HCT116 (cell line): ENCODE measurements at regions not wholly inside any gene's neighbourhood (a gene's known extent, or its start where the extent isn't known, plus 50 kb on each side); places are given as distances from the start of the nearest gene placed in this dataset.

Experiments used
- ATAC-seq: fragments of 200-7000 bp; cut with Tn5 transposase; 2 replicates; pipeline ENCODE4 v1.9.1; 2020; ENCODE audit warnings: mild to moderate bottlenecking, moderate library complexity
- BruUV-seq: library from RNA; stranded (reverse); fragments of 400-500 nt; replicated peaks from 2 replicates; lab custom pipeline; 2021; lab: Mats Ljungman, UMichigan
- CTCF ChIA-PET: fragments of 300-600 bp; sonication (Branson Sonifier 250); formaldehyde crosslinking; loops from one replicate; lab custom pipeline; 2021; ENCODE audit warnings: antibody characterized with exemption; lab: Charles Lee
- POLR2A ChIA-PET: fragments of 300-600, 350-600 bp; sonication (Branson Sonifier 250); formaldehyde crosslinking; loops from one replicate; lab custom pipeline; 2021; ENCODE audit warnings: antibody characterized with exemption; lab: Charles Lee
- RAD21 ChIA-PET, 2 experiments: fragments of 300-600 bp; sonication (Branson Sonifier 250); formaldehyde crosslinking; loops; one replicate each; lab custom pipeline; 2023; ENCODE audit warnings: low total read pairs in 2 of 2; ENCODE audit not compliant: uncharacterized antibody in 2 of 2, unreplicated experiment in 2 of 2, low non-redundant PET in 1 of 2; lab: Charles Lee
- DNase-seq: peaks from one replicate; pipeline ENCODE4 v3.0.0-alpha.2; 2010; ENCODE audit warnings: low read depth, low spot score
- H2AFZ ChIP-seq: fragments of 200-600 bp; shearing (Covaris generic), sonication (generic); 2 replicates; pipeline ENCODE4 v1.6.1; 2017; ENCODE audit warnings: low read depth, mixed run types, mixed read lengths, antibody characterized with exemption, low read length; ENCODE audit not compliant: poor library complexity, severe bottlenecking
- H3K27ac ChIP-seq: 2 replicates; pipeline ENCODE4 v1.5.1; 2012; ENCODE audit warnings: low read depth, low read length
- H3K27me3 ChIP-seq: fragments of 200-600 bp; sonication (generic); 2 replicates; pipeline ENCODE4 v1.6.1; 2016; ENCODE audit warnings: mixed run types, low read length, mixed read lengths; ENCODE audit not compliant: insufficient read depth
- H3K36me3 ChIP-seq, 2 experiments: fragments of 200-500 bp in 1 of 2; fragments of 200-600 bp in 1 of 2; sonication (Bioruptor generic) in 1 of 2; sonication (generic) in 1 of 2; 2 replicates each; pipeline versions ENCODE4 v1.5.1 to v1.6.1; 2014 to 2016; ENCODE audit warnings: low read length in 2 of 2, inconsistent platforms in 1 of 2, mixed read lengths in 1 of 2, mixed run types in 1 of 2; ENCODE audit not compliant: insufficient read depth in 2 of 2, control insufficient read depth in 1 of 2
- H3K4me1 ChIP-seq, 2 experiments: fragments of 200-600 bp in 1 of 2; sonication (generic) in 1 of 2; 2 replicates each; pipeline versions ENCODE4 v1.5.1 to v1.6.1; 2012 to 2017; ENCODE audit warnings: low read length in 2 of 2, inconsistent platforms in 1 of 2, mild to moderate bottlenecking in 1 of 2, mixed read lengths in 1 of 2, mixed run types in 1 of 2, moderate library complexity in 1 of 2; ENCODE audit not compliant: insufficient read depth in 2 of 2, control insufficient read depth in 1 of 2
- H3K4me2 ChIP-seq: fragments of 200-600 bp; sonication (generic); 2 replicates; pipeline ENCODE4 v1.6.1; 2017; ENCODE audit warnings: mixed run types, low read length, mixed read lengths
- H3K4me3 ChIP-seq, 2 experiments: fragments of 200-600 bp in 1 of 2; sonication (generic) in 1 of 2; replicated peaks in 1 of 2; 2 replicates each; pipeline ENCODE4 v1.5.1; 2011 to 2016; ENCODE audit warnings: low read length in 2 of 2, control low read depth in 1 of 2, low read depth in 1 of 2, mild to moderate bottlenecking in 1 of 2, mixed read lengths in 1 of 2, mixed run types in 1 of 2
- H3K79me2 ChIP-seq: fragments of 200-600 bp; sonication (generic); 2 replicates; pipeline ENCODE4 v1.6.1; 2017; ENCODE audit warnings: mild to moderate bottlenecking, mixed run types, low read length, moderate library complexity, mixed read lengths; ENCODE audit not compliant: insufficient read depth
- H3K9ac ChIP-seq: fragments of 200-600 bp; sonication (generic); 2 replicates; pipeline ENCODE4 v1.6.1; 2016; ENCODE audit warnings: low read length, mixed read lengths
- H3K9me2 ChIP-seq: fragments of 200-600 bp; sonication (generic), shearing (Covaris generic); 2 replicates; pipeline ENCODE4 v1.6.1; 2017; ENCODE audit warnings: mixed run types, mild to moderate bottlenecking, moderate library complexity; ENCODE audit not compliant: insufficient read depth
- H3K9me3 ChIP-seq, 2 experiments: fragments of 200-500 bp in 1 of 2; fragments of 200-600 bp in 1 of 2; sonication (Bioruptor generic) in 1 of 2; sonication (generic) in 1 of 2; 2 replicates each; pipeline ENCODE4 v1.6.1; 2014 to 2017; ENCODE audit warnings: low read length in 2 of 2, mixed read lengths in 2 of 2, inconsistent platforms in 1 of 2, low read depth in 1 of 2, mild to moderate bottlenecking in 1 of 2, mixed run types in 1 of 2, moderate library complexity in 1 of 2; ENCODE audit not compliant: control insufficient read depth in 1 of 2, insufficient read depth in 1 of 2
- H4K20me1 ChIP-seq: fragments of 200-600 bp; sonication (generic), shearing (Covaris generic); 2 replicates; pipeline ENCODE4 v1.6.1; 2017; ENCODE audit warnings: mixed run types, mild to moderate bottlenecking, moderate library complexity; ENCODE audit not compliant: insufficient read depth
- ATF3 ChIP-seq: IDR thresholded peaks from 2 replicates; pipeline ENCODE4 v1.6.1; 2012
- CBX3 ChIP-seq: IDR thresholded peaks from 2 replicates; pipeline ENCODE4 v1.6.1; 2012; ENCODE audit warnings: low read depth
- CTCF ChIP-seq, 3 experiments: fragments of 200-600 bp in 1 of 3; sonication (generic) in 1 of 3; IDR thresholded peaks in 2 of 3; conservative IDR thresholded peaks in 1 of 3; 2 replicates each; pipeline ENCODE4 v1.5.1; 2012 to 2017; ENCODE audit warnings: low read depth in 2 of 3, low read length in 2 of 3, antibody characterized with exemption in 1 of 3, borderline replicate concordance in 1 of 3, control low read depth in 1 of 3, mild to moderate bottlenecking in 1 of 3, mixed read lengths in 1 of 3, mixed run types in 1 of 3, moderate library complexity in 1 of 3; ENCODE audit not compliant: insufficient read depth in 1 of 3
- EGR1 ChIP-seq: IDR thresholded peaks from 2 replicates; pipeline ENCODE4 v1.6.1; 2012; ENCODE audit warnings: low read depth
- EZH2phosphoT487 ChIP-seq: fragments of 200-600 bp; IDR thresholded peaks from 2 replicates; pipeline ENCODE4 v1.6.1; 2018; ENCODE audit warnings: antibody characterized with exemption, borderline replicate concordance
- JUND ChIP-seq: IDR thresholded peaks from 2 replicates; pipeline ENCODE4 v1.6.1; 2012
- RAD21 ChIP-seq: IDR thresholded peaks from 2 replicates; pipeline ENCODE4 v1.6.1; 2012; ENCODE audit warnings: low read depth, mild to moderate bottlenecking
- REST ChIP-seq: IDR thresholded peaks from 2 replicates; pipeline ENCODE4 v1.6.1; 2012; ENCODE audit warnings: low read depth
- SIN3A ChIP-seq: IDR thresholded peaks from 2 replicates; pipeline ENCODE4 v1.6.1; 2012; ENCODE audit warnings: low read depth
- SP1 ChIP-seq: IDR thresholded peaks from 2 replicates; pipeline ENCODE4 v1.6.1; 2012; ENCODE audit warnings: low read depth
- SRF ChIP-seq: IDR thresholded peaks from 2 replicates; pipeline ENCODE4 v1.6.1; 2012; ENCODE audit warnings: low read depth
- YY1 ChIP-seq: IDR thresholded peaks from 2 replicates; pipeline ENCODE4 v1.6.1; 2011; ENCODE audit warnings: low read length, low read depth, moderate library complexity, mild to moderate bottlenecking; ENCODE audit not compliant: insufficient replicate concordance; ENCODE audit errors: extremely low read depth
- ZBTB33 ChIP-seq: IDR thresholded peaks from 2 replicates; pipeline ENCODE4 v1.6.1; 2011; ENCODE audit warnings: mild to moderate bottlenecking, low read length, moderate library complexity; ENCODE audit not compliant: insufficient replicate concordance; ENCODE audit errors: extremely low read depth
- ZFX ChIP-seq: fragments of 450-650 bp; IDR thresholded peaks from 2 replicates; pipeline ENCODE4 v1.6.1; 2017
- intact Hi-C: fragments of 100-400 bp; cut with micrococcal nuclease; formaldehyde crosslinking; loops from 2 replicates; pipeline ENCODE4 v1.10.0; 2022

GRCh38 chr16:85481206-85481605, 131.9 kb upstream of the GSE1 start:
- BruUV-seq: no TSS peak
- Histone ChIP-seq H3K9ac (no peak overlapping the region), H3K4me2 (no peak overlapping the region), H3K79me2 (no peaks in the 10 kb centered on the region), H3K36me3 (no peaks in the 10 kb centered on the region), H3K9me3 (no peaks in the 10 kb centered on the region), H3K4me1 (no peaks in the 10 kb centered on the region), H2AFZ (no peak overlapping the region), H3K27ac (no peak overlapping the region), H4K20me1 (no peaks in the 10 kb centered on the region), H3K4me3 (no peak overlapping the region), H3K27me3 (no peaks in the 10 kb centered on the region), H3K9me2 (no peaks in the 10 kb centered on the region)
- ATAC-seq (no peak), DNase-seq (no peak)
- RAD21 ChIA-PET: no interaction called here
- TF ChIP-seq ATF3: no peak
- no peak for TF ChIP-seq EZH2phosphoT487
- no peak for TF ChIP-seq CBX3
- TF ChIP-seq YY1: no peak
- no peak for TF ChIP-seq CTCF (IDR thresholded peaks at IDR 0.05 in 2 of 3, conservative IDR thresholded peaks at IDR 0.05 in 1 of 3; ENCODE audit: borderline replicate concordance in 1 of 3, insufficient read depth in 1 of 3, low read depth in 2 of 3, low read length in 2 of 3)
- no peak for TF ChIP-seq SP1
- TF ChIP-seq SIN3A: no peak
- no peak for TF ChIP-seq REST
- TF ChIP-seq RAD21: no peak
- no peak for TF ChIP-seq EGR1
- TF ChIP-seq ZFX: no peak
- no peak for TF ChIP-seq JUND
- no peak for TF ChIP-seq ZBTB33
- no peak for TF ChIP-seq SRF
- CTCF ChIA-PET: no interaction called here
- intact Hi-C loops: no loop called here
- POLR2A ChIA-PET: no interaction called here
